ENCODE measurements at regions not wholly inside any gene's neighbourhood (a gene's known extent, or its start where the extent isn't known, plus 50 kb on each side); places are given as distances from the start of the nearest gene placed in this dataset.

GRCh38 chr12:42855362-42855950 is 265.9 kb upstream of the PRICKLE1 start:
- no TSS peak for BruUV-seq (replicated peaks)
- no peaks in the 10 kb centered on the region for H4K20me1 ChIP-seq (replicated peaks; ENCODE audit: control insufficient read depth, extremely low read depth, insufficient read depth, low read length)
- ChIA-PET POLR2A (no interaction called here), CTCF (interaction anchor here (1.1 kb wide), 1 partner anchor 481 kb away, joined by 3 read pairs; no protein-coding TSS in a partner anchor)
- FAIRE-seq (no peak), DNase-seq (ENCODE audit: low read depth, low spot score) (no peak)
- H3K4me1 ChIP-seq (ENCODE audit: control insufficient read depth, extremely low read depth, insufficient read depth, low read length), result no peaks in the 10 kb centered on the region
- H3K36me3 ChIP-seq (ENCODE audit: control insufficient read depth in 2 of 2, extremely low read depth in 1 of 2, insufficient read depth in 2 of 2, low read length in 2 of 2), result no peaks in the 10 kb centered on the region
- H3K4me3 ChIP-seq (replicated peaks in 1 of 3; ENCODE audit: insufficient read depth in 1 of 3, low read depth in 1 of 3, low read length in 3 of 3), result no peak overlapping the region
- no peak overlapping the region for H3K4me2 ChIP-seq (ENCODE audit: insufficient read depth, low read length)
- H3K9me3 ChIP-seq (replicated peaks; ENCODE audit: control insufficient read depth, insufficient read depth, low read length), result no peaks in the 10 kb centered on the region
- no peak overlapping the region for H3K27ac ChIP-seq (ENCODE audit: insufficient read depth, low read depth, low read length)
- H3K27me3 ChIP-seq (ENCODE audit: control insufficient read depth in 2 of 2, insufficient read depth in 2 of 2, low read length in 2 of 2), result no peaks in the 10 kb centered on the region
- TF ChIP-seq POLR2AphosphoS5 (IDR thresholded peaks at IDR 0.05; ENCODE audit: insufficient read depth, low read depth, low read length) (no peak), FOS (IDR thresholded peaks at IDR 0.05; ENCODE audit: borderline replicate concordance, insufficient read depth, low read length) (no peak), POLR2A (IDR thresholded peaks at IDR 0.05; ENCODE audit: low read depth, low read length) (no peak), GATA2 (IDR thresholded peaks at IDR 0.05; ENCODE audit: insufficient read depth, insufficient read length, low read depth, low read length) (no peak), MYC (IDR thresholded peaks at IDR 0.05; ENCODE audit: low read depth, low read length) (no peak), CTCF (IDR thresholded peaks at IDR 0.05; ENCODE audit: extremely low read depth in 1 of 2, insufficient read depth in 1 of 2, low read depth in 1 of 2, low read length in 2 of 2) (no peak), EZH2 (IDR thresholded peaks at IDR 0.05; ENCODE audit: borderline replicate concordance, low read depth, low read length, severe bottlenecking) (no peak), MAX (IDR thresholded peaks at IDR 0.05; ENCODE audit: insufficient read depth, insufficient read length) (no peak), JUN (IDR thresholded peaks at IDR 0.05; ENCODE audit: borderline replicate concordance, insufficient read depth, insufficient read length, low read depth) (no peak)
- H3K79me2 ChIP-seq (ENCODE audit: control insufficient read depth, insufficient read depth, low read length), result no peaks in the 10 kb centered on the region
- no peak overlapping the region for H2AFZ ChIP-seq (ENCODE audit: low read depth, low read length)
- H3K9ac ChIP-seq (replicated peaks; ENCODE audit: extremely low read depth, insufficient read depth, low read length), result no peak overlapping the region
- H3K9me1 ChIP-seq (replicated peaks; ENCODE audit: control insufficient read depth, extremely low read depth, insufficient read depth, low read length), result no peaks in the 10 kb centered on the region
- intact Hi-C loops (cut with micrococcal nuclease), result no loop called here
- dilution Hi-C loops (cut with MboI; ENCODE audit: extremely low pct_ligation_motif_present, low sequenced_read_pairs), result no loop called here

All from endothelial cell of umbilical vein (primary cell).